ENCODE measurements at regions not wholly inside any gene's neighbourhood (a gene's known extent, or its start where the extent isn't known, plus 50 kb on each side); places are given as distances from the start of the nearest gene placed in this dataset.
"Not testable (repeated sequence)": the region's sequence is repeated elsewhere in the genome, so short reads cannot be mapped to it uniquely, and the experiment has no call there.

- DNase-seq (ENCODE audit: low spot score), result no peak
- in situ Hi-C loops (cut with HindIII; ENCODE audit: low sequenced_read_pairs), result no loop called here
These were observed 320.4 kb upstream of the CCL2 start for GRCh38 chr17:33934696-33935095.

- in situ Hi-C loops (cut with HindIII; ENCODE audit: low sequenced_read_pairs), result no loop called here
- DNase-seq (ENCODE audit: low spot score), result no peak
These were observed 319.3 kb upstream of the CCL2 start for GRCh38 chr17:33935822-33936221.

DNA sequence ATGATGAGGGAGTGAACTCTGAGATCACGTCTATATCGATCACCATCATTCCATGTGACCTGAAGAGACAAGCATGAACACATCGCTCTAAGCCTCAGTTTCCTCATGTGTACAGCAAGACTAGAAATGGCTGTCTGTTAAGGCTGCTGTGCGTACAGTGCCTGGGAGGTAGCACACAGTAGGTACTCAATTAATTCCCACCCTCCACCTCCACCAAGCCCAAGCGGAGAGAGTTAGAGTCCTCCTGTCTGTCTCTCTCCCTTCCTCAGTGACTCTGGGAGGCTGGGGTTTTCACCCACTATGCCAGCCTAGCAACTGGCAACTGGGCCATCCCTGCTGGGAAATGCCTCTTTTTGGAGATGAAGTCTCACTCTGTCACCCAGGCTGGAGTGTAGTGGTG, 318.3 kb upstream of the CCL2 start:
- in situ Hi-C loops (cut with HindIII; ENCODE audit: low sequenced_read_pairs), result no loop called here
- DNase-seq (ENCODE audit: low spot score), result no peak

DNA sequence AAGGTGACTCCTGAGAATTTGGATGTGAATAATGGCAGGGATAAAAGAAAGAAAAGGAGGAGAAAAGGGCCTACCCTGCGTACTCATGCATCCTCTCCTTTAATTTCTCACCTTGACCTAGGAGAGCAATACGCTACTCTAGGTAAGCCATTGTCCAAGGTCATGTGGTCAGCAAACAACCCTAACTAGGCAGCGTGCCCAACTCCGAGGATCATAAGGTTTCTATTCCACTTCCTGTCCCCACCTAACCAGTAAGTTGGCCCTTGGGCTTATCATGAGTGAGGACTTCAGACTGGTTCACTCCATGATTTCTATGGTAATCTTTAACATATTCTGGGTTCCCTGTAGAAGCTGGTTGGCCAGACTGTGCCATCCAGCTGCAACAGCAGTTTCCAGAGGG, 315.1 kb upstream of the CCL2 start:
- DNase-seq (ENCODE audit: low spot score), result no peak
- in situ Hi-C loops (cut with HindIII; ENCODE audit: low sequenced_read_pairs), result no loop called here

DNA sequence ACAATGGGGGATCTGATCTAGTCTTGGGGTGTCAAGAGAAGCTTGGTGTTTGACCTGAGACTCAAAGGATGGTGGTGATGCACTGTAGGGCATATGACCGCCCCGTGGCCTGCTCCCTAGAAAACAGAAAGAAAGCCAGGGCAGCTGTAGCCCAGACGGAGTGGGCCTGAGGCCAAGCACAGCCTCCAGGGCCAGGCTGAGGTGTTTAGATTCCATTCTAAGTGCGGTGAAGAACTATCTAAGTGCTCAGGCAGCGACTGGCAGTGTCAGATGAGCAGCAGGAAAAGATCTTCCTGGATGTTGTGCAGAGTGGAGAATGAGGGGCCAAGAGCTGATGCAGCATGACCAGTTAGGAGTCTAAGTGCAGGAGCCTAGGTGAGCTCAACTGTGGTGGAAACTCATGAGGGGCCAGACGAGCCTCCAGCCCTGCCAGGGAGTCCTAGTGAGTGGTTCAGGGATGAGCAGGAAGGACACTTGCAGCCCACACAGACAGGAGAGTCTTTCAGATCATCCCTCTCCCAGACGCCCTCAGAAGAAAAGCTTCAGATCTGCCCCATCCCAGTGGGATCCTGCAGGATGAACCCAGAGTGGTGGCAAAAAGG, 314.2 kb upstream of the CCL2 start:
- in situ Hi-C loops (cut with HindIII; ENCODE audit: low sequenced_read_pairs), result no loop called here
- no peak for DNase-seq (ENCODE audit: low spot score)

DNA sequence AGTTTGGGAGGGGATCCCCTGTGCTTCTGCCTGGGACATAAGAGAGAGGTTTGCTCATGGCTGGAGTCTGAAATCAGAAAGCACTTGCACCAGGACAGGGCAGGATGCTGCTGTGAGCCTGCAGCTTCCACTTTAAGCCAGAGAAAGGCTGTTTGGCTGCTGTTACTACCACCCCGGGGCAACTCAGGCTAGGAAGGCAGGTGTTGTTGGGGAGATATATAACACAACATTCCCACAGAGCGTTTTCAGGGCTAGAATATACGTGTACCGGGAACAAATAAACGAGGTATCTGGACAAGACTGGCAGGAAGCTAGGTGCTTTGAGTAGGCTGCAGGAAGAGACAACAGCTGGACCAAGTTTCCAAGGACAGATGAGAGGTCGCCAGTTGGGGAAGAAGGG, 313.3 kb upstream of the CCL2 start:
- in situ Hi-C loops (cut with HindIII; ENCODE audit: low sequenced_read_pairs), result no loop called here
- DNase-seq (ENCODE audit: low spot score), result no peak

GRCh38 chr17:33942414-33942813, 312.7 kb upstream of the CCL2 start:
- in situ Hi-C loops (cut with HindIII; ENCODE audit: low sequenced_read_pairs), result no loop called here

DNA sequence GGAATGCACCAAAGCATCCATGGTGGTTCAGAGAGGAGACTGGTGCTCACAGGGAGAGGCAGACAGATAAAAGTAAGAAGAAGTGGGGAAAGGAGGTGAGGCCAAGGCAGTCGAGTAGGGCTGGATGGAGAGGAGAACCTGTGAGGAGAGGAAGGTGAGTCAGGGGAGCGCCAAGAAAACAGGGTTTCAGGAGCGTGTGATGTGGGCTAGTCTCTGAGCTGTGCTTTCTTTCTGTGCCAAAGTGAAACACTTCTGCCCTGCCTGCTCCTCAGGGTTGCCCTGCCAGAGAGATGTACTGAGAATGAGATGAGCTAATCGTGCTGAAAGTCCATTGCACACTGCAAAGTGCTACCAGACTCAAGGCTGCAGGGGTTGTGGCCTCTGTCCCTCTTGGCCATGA, 310.7 kb upstream of the CCL2 start:
- DNase-seq (ENCODE audit: low spot score), result no peak
- in situ Hi-C loops (cut with HindIII; ENCODE audit: low sequenced_read_pairs), result no loop called here

More at GRCh38 chr17:33942414-33942813, 312.7 kb upstream of the CCL2 start:
- no peak for DNase-seq (ENCODE audit: low spot score)

GRCh38 chr17:33944826-33945225, 310.3 kb upstream of the CCL2 start:
- in situ Hi-C loops (cut with HindIII; ENCODE audit: low sequenced_read_pairs), result no loop called here
- no peak for DNase-seq (ENCODE audit: low spot score)

GRCh38 chr17:33945646-33946546, 309.2 kb upstream of the CCL2 start:
- DNase-seq (ENCODE audit: low spot score), result no peak
- in situ Hi-C loops (cut with HindIII; ENCODE audit: low sequenced_read_pairs), result no loop called here

DNA sequence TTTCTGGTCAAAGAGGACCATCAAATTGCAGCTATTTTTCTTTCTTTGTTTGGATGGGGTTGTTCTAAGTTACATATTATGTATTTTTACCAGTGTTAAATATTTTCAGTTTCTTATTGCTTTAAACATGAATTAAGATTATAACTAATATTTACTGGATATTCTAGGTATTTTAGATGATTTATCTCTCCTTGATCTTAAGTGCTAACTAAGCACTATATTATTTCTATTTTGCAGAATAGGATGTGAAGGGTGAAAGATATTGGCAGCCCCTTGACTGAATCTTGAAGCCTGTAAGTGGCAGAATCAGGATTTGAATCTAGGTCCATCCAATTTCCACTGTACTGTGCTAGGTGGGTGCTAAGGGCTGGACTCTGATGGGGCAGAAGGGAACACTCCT, 307.3 kb upstream of the CCL2 start:
- no peak for DNase-seq (ENCODE audit: low spot score)
- in situ Hi-C loops (cut with HindIII; ENCODE audit: low sequenced_read_pairs), result no loop called here

DNA sequence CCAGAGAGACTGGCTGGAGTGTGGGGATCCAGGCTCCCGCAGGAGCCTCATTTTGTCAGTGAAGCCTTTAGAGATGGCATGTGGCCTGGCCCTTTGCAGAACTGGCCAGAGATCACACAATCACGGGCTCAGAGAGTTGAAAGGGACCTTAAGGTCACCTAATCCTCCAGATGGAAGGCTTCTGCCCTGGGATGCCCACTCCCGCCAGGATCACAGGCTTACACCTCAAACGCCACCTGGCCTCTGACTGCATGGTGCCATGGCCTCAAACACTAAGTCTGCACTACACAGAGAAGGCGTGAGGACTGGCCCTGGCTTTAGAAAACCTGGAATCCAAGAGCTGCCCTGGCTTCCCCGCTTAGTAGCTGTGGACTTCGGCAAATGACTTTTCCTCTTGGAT, 306.8 kb upstream of the CCL2 start:
- DNase-seq (ENCODE audit: low spot score), result peak; percentile 97
- in situ Hi-C loops (cut with HindIII; ENCODE audit: low sequenced_read_pairs), result no loop called here

- in situ Hi-C loops (cut with HindIII; ENCODE audit: low sequenced_read_pairs), result no loop called here
- DNase-seq (ENCODE audit: low spot score), result no peak
These were observed 306.0 kb upstream of the CCL2 start for GRCh38 chr17:33949100-33949499.

DNA sequence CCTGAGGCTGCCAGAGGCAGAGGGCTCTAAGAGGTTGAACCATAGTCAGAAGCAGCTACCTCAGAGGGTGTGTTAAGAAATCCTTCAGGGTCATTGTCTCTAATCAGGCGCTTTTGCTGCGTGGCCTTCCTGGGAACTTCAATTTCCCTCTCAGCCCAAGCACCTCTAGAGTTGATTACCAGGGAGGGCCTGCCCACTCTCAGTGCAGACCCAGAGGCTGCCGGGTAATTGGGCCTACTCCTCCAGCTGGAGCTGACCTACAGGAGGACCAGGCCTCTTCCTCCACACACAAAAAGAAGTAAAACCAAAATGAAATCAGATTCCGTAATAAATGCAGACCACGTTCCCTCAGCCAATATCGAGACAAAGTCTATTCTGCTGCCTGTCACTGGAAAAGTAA, 305.0 kb upstream of the CCL2 start:
- no peak for DNase-seq (ENCODE audit: low spot score)
- in situ Hi-C loops (cut with HindIII; ENCODE audit: low sequenced_read_pairs), result no loop called here

DNA sequence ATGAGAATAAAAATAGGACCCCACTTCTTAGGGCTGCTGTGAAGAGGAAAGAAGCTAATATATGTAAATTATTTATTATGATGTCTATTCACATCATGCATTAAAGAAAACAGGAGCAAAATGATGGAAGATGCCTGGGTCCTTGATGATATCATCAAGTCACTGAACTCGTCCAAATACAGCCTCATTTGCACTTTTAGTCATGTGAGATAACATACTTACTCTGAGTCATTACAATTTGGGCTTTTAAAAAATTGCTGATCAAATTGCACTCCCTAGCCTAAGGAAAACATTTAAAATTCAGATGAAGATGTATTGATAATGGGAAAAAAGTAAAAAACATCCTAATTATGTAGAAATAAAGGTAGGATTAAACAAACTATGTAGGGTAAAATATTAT, 302.7 kb upstream of the CCL2 start:
- no peak for DNase-seq (ENCODE audit: low spot score)
- in situ Hi-C loops (cut with HindIII; ENCODE audit: low sequenced_read_pairs), result no loop called here

- in situ Hi-C loops (cut with HindIII; ENCODE audit: low sequenced_read_pairs), result no loop called here
- DNase-seq (ENCODE audit: low spot score), result no peak
These were observed 300.5 kb upstream of the CCL2 start for GRCh38 chr17:33954597-33954996.

DNA sequence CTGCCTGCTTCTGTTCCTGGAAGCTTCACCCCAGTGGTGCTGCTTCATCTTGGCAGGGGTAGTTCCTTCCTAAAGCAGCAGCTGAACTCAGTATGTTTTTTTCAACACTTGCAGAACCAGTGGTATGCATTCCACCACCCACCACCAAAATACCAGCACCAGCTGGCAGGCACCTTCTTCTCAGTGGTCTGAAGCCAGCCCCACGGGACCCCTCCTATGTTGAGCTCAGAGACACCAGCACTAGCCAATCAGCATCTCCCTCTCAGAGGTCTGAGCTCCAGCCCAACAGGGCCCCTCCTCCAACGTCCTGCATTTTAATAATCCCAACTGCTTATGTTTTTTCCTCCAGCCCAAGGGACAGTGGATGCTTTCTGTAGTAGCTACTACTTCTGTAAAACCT, 299.6 kb upstream of the CCL2 start:
- DNase-seq (ENCODE audit: low spot score), result no peak
- in situ Hi-C loops (cut with HindIII; ENCODE audit: low sequenced_read_pairs), result no loop called here

DNA sequence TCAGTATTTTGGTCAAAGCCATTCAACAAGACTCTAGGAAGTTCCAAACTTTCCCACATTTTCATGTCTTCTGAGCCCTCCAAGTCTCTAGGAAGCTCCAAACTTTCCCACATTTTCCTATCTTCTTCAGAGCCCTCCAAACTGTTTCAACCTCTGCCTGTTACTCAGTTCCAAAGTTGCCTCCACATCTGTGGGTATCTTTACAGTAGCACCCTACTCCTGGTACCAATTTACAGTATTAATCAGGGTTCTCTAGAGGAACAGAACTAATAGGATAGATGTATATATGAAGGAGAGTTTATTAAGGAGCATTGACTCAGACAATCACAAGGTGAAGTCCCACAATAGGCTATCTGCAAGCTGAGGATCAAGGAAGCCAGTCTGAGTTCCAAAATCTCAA, 296.0 kb upstream of the CCL2 start:
- DNase-seq (ENCODE audit: low spot score); in situ Hi-C loops (cut with HindIII; ENCODE audit: low sequenced_read_pairs): not testable (repeated sequence)

DNA sequence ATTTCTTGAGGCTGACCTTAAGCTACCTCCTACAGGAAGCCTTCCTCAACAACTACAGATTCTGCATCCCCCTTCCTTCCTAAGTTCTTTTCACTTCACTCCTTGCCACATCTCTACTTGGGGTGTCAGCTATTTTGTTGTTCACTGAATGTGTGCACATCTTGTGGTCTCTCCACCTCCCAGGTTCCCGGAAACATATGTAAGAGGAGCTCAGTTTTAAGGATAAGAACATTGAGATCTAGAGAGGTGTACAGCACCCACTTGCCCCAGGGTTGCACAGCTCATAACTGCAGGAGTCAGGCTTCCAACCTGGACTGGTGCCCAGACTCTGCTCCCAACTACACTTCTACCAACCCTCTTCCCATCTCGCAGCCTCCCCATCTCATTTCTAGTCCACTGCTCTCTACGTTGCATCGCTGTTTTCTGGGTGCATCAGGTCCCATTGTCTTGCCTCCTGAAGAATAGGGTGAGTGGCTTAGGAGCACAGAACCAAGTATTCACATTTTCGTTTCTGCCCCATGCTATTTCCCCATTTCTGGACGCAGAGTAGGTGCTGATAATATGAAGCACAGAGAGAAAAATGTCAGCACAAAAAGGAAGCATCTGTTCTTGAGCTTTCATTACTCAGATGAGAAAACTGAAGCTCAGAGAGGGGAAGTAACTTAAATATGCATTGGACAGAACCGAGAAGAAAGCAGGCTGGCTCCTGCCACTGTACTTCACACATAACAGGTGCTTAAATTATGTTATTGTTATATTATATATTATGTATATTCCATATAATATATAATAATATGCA, 292.0 kb upstream of the CCL2 start:
- DNase-seq (ENCODE audit: low spot score), result no peak
- in situ Hi-C loops (cut with HindIII; ENCODE audit: low sequenced_read_pairs), result no loop called here

DNA sequence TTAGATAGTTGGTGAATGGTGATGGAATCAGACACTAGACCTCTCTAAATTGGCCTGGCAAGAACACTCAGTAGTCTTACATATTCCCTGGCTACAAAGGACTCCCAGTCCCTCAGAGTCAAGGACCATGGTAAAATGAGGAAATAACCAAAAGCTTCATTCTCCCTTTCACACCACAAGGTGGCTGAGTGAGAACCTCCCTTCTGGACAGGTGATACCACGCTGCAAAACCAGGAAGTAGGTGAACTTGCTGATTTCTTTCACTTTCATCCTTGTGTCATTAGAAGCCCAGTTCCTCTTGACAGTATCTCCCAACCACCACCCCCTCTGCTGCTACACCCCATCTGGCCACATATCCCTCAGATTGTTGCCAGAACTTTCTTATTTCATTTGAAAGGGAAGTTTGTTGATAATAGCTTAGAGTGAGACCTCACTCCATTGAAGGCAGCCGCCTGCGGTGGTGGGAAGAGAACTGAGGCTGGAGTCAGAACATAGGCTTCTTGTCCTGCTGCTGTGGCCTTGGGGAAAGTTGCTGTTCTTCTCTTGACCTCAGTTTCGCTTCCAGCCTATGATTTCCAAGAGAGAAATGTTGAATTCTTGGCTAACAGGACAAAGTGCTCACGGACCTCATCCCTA, 290.6 kb upstream of the CCL2 start:
- in situ Hi-C loops (cut with HindIII; ENCODE audit: low sequenced_read_pairs), result no loop called here
- no peak for DNase-seq (ENCODE audit: low spot score)

Measured in G401 (cell line).